NT2/D1 (cell line): ENCODE measurements at regions not wholly inside any gene's neighbourhood (a gene's known extent, or its start where the extent isn't known, plus 50 kb on each side); places are given as distances from the start of the nearest gene placed in this dataset.

ENCODE experiments used
- SUZ12 ChIP-seq: IDR thresholded peaks from 2 replicates; pipeline ENCODE4 v1.6.1; 2011; ENCODE audit not compliant: insufficient read length, insufficient read depth; ENCODE audit errors: extremely low read depth
- YY1 ChIP-seq: IDR thresholded peaks from 2 replicates; pipeline ENCODE4 v1.6.1; 2011; ENCODE audit not compliant: insufficient read length, insufficient read depth
- ZNF274 ChIP-seq: IDR thresholded peaks from 2 replicates; pipeline ENCODE4 v1.6.1; 2011; ENCODE audit warnings: mild to moderate bottlenecking, low read depth, low read length

GRCh38 chr3:40753291-40753770 lies 228.6 kb downstream of the ZNF621 start:
- TF ChIP-seq ZNF274 (no peak), YY1 (no peak), SUZ12 (no peak)
